Left ventricle myocardium superior (tissue), 1 donor: ENCODE measurements at regions not wholly inside any gene's neighbourhood (a gene's known extent, or its start where the extent isn't known, plus 50 kb on each side); places are given as distances from the start of the nearest gene placed in this dataset.
"Not testable (repeated sequence)": the region's sequence is repeated elsewhere in the genome, so short reads cannot be mapped to it uniquely, and the experiment has no call there.

Experiments used
- ATAC-seq: fragments of 200-7000 bp; cut with Tn5 transposase; one replicate; pipeline ENCODE4 v1.9.1; 2020; ENCODE audit warnings: mild to moderate bottlenecking, moderate library complexity
- DNase-seq: peaks from one replicate; pipeline ENCODE4 v3.0.0-alpha.2; 2020
- intact Hi-C: fragments of 100-400 bp; cut with micrococcal nuclease; formaldehyde crosslinking; loops from one replicate; pipeline ENCODE4 v1.11.0; 2022
- donor health status: DM: no; HTN: yes; CAD: no; lungs with severe emphysema.

DNA sequence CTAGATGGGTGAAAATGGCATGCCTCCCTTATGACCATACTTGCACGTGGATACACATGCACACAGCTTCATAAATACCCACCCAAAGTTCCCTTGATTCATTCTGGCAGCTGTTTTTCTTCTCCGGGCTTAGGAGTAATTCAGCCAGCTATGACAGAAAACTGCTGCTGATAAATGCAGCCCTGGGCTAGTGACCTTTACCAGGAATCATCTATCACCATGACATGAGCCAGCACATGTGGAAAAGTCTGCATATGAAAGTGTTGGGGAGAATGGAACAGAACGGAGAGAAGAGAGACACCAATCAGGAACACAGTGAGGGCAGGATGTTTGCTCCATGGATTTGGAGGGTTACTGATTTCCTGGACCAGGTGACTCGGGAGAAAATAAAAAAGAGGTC is 706.3 kb downstream of the PDCD6IP start:
- DNase-seq = no peak
- ATAC-seq = no peak
- intact Hi-C loops = no loop called here

- intact Hi-C loops = no loop called here
- DNase-seq (no peak), ATAC-seq (no peak)
These were observed 710.3 kb downstream of the PDCD6IP start for GRCh38 chr3:34508732-34509131.

DNA sequence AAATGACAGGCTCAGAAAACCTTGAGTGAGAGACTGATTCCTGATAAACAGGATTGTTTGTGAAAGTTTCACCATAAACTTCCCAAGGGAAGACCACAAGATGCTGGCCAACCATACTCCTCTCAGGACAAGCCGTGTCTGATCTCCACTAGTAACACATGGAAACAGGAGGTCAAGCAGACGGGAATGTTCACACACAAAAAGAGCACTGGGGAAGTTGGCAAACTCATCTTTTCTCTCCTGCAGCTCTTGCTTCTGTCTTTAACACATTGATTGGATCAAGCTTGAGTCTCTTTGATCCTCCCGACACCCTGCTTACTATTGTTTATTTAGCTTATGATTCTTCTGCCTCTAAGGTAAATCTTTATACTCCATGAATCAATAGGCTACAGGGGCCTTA is 713.5 kb downstream of the PDCD6IP start:
- intact Hi-C loops = no loop called here
- DNase-seq = no peak
- no peak for ATAC-seq

GRCh38 chr3:34519008-34519407 is 720.6 kb downstream of the PDCD6IP start:
- DNase-seq, ATAC-seq, intact Hi-C loops: not testable (repeated sequence)

GRCh38 chr3:34531156-34531555 is 732.7 kb downstream of the PDCD6IP start:
- intact Hi-C loops = no loop called here
- no peak for ATAC-seq
- DNase-seq = no peak

GRCh38 chr3:34533451-34533850 is 735.0 kb downstream of the PDCD6IP start:
- DNase-seq = no peak
- peak; percentile 37 for ATAC-seq
- intact Hi-C loops = no loop called here

DNA sequence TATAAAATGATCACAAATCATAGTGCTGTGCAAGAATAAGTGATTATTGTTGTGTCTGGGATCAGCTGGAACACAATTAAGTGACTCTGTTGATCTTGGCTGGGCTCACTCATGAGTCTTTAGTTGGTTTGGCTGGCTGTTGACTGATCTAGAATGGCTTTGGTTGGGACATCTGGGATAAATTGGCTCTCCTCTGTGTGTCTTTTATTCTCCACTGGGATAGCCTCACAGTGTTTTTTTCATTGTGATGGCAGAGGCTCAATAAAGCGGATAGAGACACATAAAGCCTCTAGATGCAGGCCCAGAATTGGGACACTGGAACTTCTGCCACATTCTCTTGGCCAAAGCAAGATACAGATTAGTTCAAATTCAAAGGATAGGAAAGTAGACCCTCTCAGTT is 735.6 kb downstream of the PDCD6IP start:
- no peak for DNase-seq
- intact Hi-C loops = no loop called here
- peak; percentile 85 for ATAC-seq

DNA sequence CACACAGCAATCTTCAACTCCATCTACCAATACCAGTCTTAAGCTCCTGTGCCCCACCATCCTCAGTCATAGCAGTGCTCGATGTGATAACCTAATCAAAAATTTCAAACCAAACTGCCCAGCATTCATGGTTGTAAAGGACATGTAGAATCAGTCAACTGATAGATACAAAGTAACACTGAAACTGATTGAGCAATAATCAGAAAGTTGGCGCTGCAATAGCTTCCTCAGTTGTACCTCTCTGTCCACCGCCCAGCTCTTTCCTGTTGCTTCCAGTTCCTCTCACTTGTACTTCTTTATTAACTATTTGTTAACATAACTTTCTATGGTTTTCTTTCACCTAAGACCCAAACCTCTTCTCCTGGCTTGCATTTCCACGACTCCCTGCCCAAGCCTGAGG is 745.7 kb downstream of the PDCD6IP start:
- intact Hi-C loops = no loop called here
- DNase-seq (no peak), ATAC-seq (no peak)

DNA sequence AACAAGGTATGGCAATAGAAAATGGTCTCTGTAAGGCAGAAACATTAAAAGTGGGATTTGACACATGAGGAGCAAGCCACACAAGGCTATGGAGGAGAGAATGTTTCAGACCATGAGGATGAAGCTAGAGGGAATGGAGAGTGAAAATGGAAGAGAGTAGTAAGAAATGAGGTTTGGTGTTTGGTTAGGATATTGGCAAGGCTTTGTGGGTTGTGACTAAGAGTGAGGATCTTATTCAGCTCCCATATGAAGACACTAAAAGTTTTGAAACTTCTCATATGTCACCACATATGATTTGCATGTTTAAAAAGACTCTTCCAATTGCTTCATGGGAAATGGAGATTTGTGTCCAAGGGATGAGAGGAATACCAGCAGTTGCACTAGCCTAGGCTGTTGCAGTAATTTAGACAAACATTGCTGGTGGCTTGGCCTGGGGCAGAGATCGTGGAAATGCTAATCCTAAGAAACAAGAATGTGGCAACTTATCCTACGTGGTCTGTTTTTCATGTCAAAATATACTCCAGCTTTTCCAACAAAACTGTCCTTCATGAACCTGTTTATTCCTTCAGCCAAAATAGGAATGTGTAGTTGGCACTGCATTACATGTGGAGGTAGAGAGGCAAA is 749.0 kb downstream of the PDCD6IP start:
- intact Hi-C loops = no loop called here
- no peak for ATAC-seq
- DNase-seq = no peak

DNA sequence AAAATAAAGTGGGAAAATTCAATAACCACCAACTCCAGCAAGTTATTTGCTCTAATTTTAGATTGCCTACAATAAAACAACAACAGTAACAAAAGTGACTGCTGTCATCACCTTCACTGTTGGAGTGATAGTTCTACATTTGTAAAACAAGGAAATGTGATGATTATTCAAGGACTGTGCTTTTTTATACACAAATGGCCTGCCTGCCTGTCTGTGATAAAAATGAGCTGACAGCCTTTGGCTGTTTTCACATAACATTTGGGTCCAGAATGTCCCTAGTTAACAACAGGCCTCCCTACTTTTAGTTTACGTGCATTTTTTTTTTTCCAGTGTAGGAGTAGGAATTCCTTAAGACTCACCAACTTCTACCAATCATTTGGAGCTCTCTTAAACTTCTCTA is 768.8 kb downstream of the PDCD6IP start:
- intact Hi-C loops = no loop called here
- ATAC-seq = peak; percentile 71
- no peak for DNase-seq

- intact Hi-C loops = no loop called here
- DNase-seq (no peak), ATAC-seq (no peak)
These were observed 770.3 kb downstream of the PDCD6IP start for GRCh38 chr3:34568766-34569165.

GRCh38 chr3:34569437-34569836 is 771.0 kb downstream of the PDCD6IP start:
- no peak for ATAC-seq
- intact Hi-C loops = no loop called here
- no peak for DNase-seq

DNA sequence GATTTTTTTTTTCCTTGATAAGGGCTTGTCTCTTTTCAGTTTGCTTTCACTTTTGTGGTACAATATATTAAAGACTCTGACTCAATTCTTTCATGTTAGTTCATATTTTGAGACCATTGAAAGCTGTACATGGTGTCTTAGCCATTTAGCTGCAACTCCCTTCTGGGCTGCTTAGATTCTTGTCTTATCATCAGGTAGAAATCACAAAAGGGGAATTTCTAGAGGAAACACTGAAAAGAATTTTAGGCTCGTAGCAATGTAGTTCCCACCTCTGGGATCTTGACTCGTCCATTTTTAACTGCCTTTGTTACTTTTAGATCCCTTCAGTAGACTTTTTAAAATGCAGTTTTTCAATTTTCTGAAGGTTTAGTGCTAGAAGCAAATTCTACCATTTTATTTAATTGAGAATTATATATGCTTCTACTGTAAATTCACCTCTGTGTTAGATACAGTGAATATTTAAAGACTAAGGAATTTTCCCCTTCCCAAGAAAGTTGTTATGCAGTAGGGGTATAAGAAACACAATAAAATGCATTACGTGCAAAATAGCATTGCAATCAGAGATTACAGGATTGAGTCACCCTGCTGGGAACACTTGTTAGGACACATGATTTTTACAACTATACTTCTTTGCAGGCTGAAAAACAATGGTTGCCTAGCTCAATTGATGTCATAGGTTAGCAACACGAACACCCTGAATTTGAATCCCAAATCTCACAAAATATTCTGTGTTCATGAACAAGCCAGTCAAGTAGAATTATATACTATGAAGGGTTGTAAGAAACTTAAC is 772.7 kb downstream of the PDCD6IP start:
- ATAC-seq (no peak), DNase-seq (no peak)
- intact Hi-C loops = no loop called here

- ATAC-seq = no peak
- intact Hi-C loops = no loop called here
These were observed 773.3 kb downstream of the PDCD6IP start for GRCh38 chr3:34571714-34572113.

GRCh38 chr3:34575776-34576175 is 777.3 kb downstream of the PDCD6IP start:
- intact Hi-C loops = no loop called here
- DNase-seq = no peak
- ATAC-seq = no peak

More at GRCh38 chr3:34571714-34572113, 773.3 kb downstream of the PDCD6IP start:
- DNase-seq = no peak

DNA sequence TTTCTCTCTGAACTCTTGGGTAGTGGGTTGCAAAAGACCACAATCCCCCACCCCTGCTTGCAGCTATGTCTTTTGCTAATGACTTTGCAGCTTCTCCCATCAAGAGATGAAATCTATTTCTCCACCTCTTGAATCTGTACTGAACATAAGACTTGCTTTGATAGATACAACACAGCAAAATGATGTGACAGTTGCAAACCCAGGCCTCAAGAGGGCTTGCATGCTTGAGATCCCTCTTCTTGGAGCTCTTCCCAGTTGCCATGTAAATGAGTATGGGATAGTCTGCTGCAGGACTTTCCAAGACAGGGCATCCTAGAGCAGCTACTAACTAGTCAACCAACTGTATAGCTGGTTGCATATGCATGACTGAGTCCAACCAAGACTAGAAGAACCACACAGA is 783.6 kb downstream of the PDCD6IP start:
- ATAC-seq (no peak), DNase-seq (no peak)
- intact Hi-C loops = no loop called here

GRCh38 chr3:34583451-34583850 is 785.0 kb downstream of the PDCD6IP start:
- DNase-seq (no peak), ATAC-seq (no peak)
- intact Hi-C loops = no loop called here

DNA sequence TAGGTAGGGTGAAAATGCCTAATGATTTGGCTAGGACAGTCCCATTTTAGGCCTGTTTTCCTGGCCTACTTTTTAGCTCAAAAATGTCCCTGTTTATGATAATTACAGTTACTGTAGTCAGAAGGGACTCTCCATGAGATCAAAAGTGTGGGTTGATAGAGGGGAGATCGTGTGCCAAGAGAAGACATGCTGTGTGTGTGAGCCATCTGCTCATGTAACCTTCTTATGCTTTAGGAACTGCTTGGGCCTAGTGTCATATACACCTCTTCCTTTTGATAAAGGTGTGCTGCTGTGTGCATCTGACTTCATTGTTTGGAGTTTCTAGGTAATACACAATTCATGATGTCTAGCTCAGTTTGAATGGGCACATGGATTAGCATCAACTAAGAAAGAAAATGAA is 786.5 kb downstream of the PDCD6IP start:
- ATAC-seq (no peak), DNase-seq (no peak)
- intact Hi-C loops = no loop called here

DNA sequence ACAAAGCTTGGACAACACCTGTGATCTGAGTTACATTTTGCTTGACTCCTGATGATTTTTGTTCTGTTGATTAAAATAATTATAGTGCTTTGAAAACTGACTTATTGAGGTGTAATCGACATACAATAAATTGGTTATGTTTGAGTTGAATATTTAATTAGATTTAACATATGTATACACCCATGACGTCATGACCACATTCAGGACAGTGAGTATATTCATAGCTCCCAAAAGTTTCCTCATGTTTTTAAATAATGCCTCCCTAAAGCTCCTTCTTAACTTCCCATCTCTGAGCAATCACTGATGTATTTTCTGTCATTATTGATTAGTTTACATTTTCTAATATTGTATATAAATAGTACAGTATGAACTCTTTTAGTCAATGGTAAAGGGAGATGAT is 801.2 kb downstream of the PDCD6IP start:
- DNase-seq = no peak
- ATAC-seq = no peak
- intact Hi-C loops = loop anchor here (2.0 kb wide), 1 partner anchor 41 kb away; no protein-coding TSS in a partner anchor

DNA sequence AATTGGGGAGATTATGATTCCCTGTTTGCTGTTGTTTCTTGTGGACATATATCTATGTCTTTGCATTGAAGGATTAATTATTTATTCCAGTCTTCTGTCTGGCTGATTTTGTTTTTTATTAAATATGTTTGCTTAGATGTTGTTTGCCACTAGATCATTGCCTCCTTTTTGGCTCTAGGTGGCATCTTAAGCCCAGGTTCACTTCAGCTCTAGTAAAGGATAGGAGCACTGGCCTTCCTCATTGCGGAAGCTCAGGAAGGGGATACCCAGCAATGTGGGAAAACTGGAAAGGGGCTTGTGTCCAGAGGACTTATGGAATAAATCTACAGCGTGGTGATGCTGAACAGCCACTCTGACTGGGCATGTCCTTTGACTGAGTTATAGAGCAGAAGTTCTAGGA is 821.6 kb downstream of the PDCD6IP start:
- DNase-seq (no peak), ATAC-seq (no peak)
- intact Hi-C loops = no loop called here

- intact Hi-C loops = no loop called here
These were observed 828.3 kb downstream of the PDCD6IP start for GRCh38 chr3:34626699-34627098.

More at GRCh38 chr3:34626699-34627098, 828.3 kb downstream of the PDCD6IP start:
- no peak for DNase-seq
- ATAC-seq = no peak
